Gastroesophageal sphincter (tissue), 3 donors: ENCODE measurements at regions not wholly inside any gene's neighbourhood (a gene's known extent, or its start where the extent isn't known, plus 50 kb on each side); places are given as distances from the start of the nearest gene placed in this dataset.

Experiments
- EP300 ChIP-seq: sonication (generic); formaldehyde crosslinking; IDR thresholded peaks from one replicate; pipeline ENCODE4 v1.6.1; 2017; ENCODE audit warnings: antibody characterized with exemption, mild to moderate bottlenecking
- POLR2A ChIP-seq, 2 donors: fragments of 450-650 bp; IDR thresholded peaks; one replicate each; pipeline ENCODE4 v1.6.1; 2017; ENCODE audit warnings: antibody characterized with exemption in 2 of 2, mild to moderate bottlenecking in 2 of 2, moderate library complexity in 1 of 2
- POLR2AphosphoS5 ChIP-seq: sonication (generic); formaldehyde crosslinking; IDR thresholded peaks from one replicate; pipeline ENCODE4 v1.6.1; 2017; ENCODE audit warnings: antibody characterized with exemption
- TF ChIP-seq, protein P1 (sequence below), 4 experiments: fragments of 200-600 bp in 2 of 4; fragments of 450-650 bp in 2 of 4; sonication (generic) in 1 of 4; IDR thresholded peaks; one replicate each; pipeline ENCODE4 v1.5.1; 2017 to 2019; ENCODE audit warnings: antibody characterized with exemption in 4 of 4, mild to moderate bottlenecking in 2 of 4, moderate library complexity in 2 of 4

DNA sequence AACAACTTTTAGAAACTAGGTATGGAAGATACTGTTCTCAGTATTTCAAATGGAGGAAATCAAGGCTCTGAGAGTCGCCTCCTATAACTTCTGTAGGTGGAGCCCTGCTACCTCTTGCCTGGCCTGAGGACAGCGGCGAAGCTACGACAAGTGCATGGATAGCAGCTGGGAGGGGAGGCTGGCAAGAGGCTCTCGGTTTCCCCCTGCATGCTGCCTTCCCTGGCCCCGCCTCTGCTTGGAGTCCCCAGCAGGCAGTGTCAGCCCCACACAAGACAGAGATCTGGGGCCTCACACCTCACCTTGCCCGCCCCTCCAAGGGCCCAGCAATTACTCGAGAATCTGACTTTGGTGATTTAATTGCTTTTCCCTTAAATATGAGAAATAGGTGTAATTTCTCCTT lies 107.6 kb upstream of the POU3F3 start:
- TF ChIP-seq POLR2A (IDR thresholded peaks at IDR 0.05), result no peak
- TF ChIP-seq EP300, result no peak
- TF ChIP-seq, protein P1, sequence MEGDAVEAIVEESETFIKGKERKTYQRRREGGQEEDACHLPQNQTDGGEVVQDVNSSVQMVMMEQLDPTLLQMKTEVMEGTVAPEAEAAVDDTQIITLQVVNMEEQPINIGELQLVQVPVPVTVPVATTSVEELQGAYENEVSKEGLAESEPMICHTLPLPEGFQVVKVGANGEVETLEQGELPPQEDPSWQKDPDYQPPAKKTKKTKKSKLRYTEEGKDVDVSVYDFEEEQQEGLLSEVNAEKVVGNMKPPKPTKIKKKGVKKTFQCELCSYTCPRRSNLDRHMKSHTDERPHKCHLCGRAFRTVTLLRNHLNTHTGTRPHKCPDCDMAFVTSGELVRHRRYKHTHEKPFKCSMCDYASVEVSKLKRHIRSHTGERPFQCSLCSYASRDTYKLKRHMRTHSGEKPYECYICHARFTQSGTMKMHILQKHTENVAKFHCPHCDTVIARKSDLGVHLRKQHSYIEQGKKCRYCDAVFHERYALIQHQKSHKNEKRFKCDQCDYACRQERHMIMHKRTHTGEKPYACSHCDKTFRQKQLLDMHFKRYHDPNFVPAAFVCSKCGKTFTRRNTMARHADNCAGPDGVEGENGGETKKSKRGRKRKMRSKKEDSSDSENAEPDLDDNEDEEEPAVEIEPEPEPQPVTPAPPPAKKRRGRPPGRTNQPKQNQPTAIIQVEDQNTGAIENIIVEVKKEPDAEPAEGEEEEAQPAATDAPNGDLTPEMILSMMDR (IDR thresholded peaks at IDR 0.05), result no peak
- no peak for TF ChIP-seq POLR2AphosphoS5
